IMR-90 (cell line): ENCODE measurements at regions not wholly inside any gene's neighbourhood (a gene's known extent, or its start where the extent isn't known, plus 50 kb on each side); places are given as distances from the start of the nearest gene placed in this dataset.

Experiments used
- ATAC-seq: fragments of 200-7000 bp; cut with Tn5 transposase; 2 replicates; pipeline ENCODE4 v1.9.1; 2020; ENCODE audit warnings: low read depth, mild to moderate bottlenecking, moderate library complexity
- BruUV-seq: library from RNA; stranded (reverse); fragments of 400-500 nt; replicated peaks from 2 replicates; lab custom pipeline; 2021; lab: Mats Ljungman, UMichigan
- CTCF ChIA-PET: fragments of 300-600 bp; formaldehyde crosslinking; extraction: SDS; loops from one replicate; lab custom pipeline; 2021; ENCODE audit warnings: antibody characterized with exemption; lab: Yijun Ruan, JAX
- POLR2A ChIA-PET: fragments of 300-600 bp; sonication (Branson Sonifier 250); formaldehyde crosslinking; loops from one replicate; lab custom pipeline; 2022; ENCODE audit warnings: antibody characterized with exemption; ENCODE audit not compliant: unreplicated experiment; lab: Charles Lee
- DNase-seq: peaks from one replicate; pipeline ENCODE4 v3.0.0; 2013
- H2AFZ ChIP-seq: replicated peaks from 2 replicates; pipeline ENCODE3; 2013; ENCODE audit warnings: low read length, mild to moderate bottlenecking; ENCODE audit not compliant: poor library complexity
- H2AK5ac ChIP-seq: 2 replicates; pipeline ENCODE4 v1.6.1; 2013; ENCODE audit warnings: low read depth, low read length, inconsistent platforms
- H2AK9ac ChIP-seq: replicated peaks from 2 replicates; pipeline ENCODE3; 2013; ENCODE audit warnings: mild to moderate bottlenecking, low read depth, low read length, moderate library complexity; ENCODE audit not compliant: poor library complexity
- H2BK120ac ChIP-seq: 2 replicates; pipeline ENCODE4 v1.6.1; 2013; ENCODE audit warnings: low read depth, low read length, inconsistent platforms
- H2BK15ac ChIP-seq: 3 replicates; pipeline ENCODE4 v1.6.1; 2013; ENCODE audit warnings: low read depth, low read length, inconsistent platforms
- H2BK20ac ChIP-seq: 2 replicates; pipeline ENCODE4 v1.6.1; 2013; ENCODE audit warnings: low read depth, mild to moderate bottlenecking, inconsistent platforms, low read length, moderate library complexity
- H2BK5ac ChIP-seq: 2 replicates; pipeline ENCODE4 v1.6.1; 2013; ENCODE audit warnings: mild to moderate bottlenecking, low read depth, low read length, inconsistent platforms; ENCODE audit not compliant: poor library complexity, severe bottlenecking
- H3K14ac ChIP-seq: replicated peaks from 2 replicates; pipeline ENCODE4 v1.6.1; 2013; ENCODE audit warnings: low read depth, low read length, inconsistent platforms
- H3K18ac ChIP-seq: 2 replicates; pipeline ENCODE4 v1.6.1; 2013; ENCODE audit warnings: low read depth, low read length, control low read depth
- H3K23ac ChIP-seq: 2 replicates; pipeline ENCODE4 v1.6.1; 2013; ENCODE audit warnings: low read depth, low read length, inconsistent platforms
- H3K27ac ChIP-seq: 2 replicates; pipeline ENCODE4 v1.5.1; 2013; ENCODE audit warnings: mild to moderate bottlenecking, control low read depth, low read length; ENCODE audit not compliant: insufficient read depth
- H3K27me3 ChIP-seq: 2 replicates; pipeline ENCODE4 v1.6.1; 2013; ENCODE audit warnings: low read length; ENCODE audit not compliant: control insufficient read depth, insufficient read depth
- H3K36me3 ChIP-seq: 2 replicates; pipeline ENCODE4 v1.6.1; 2013; ENCODE audit warnings: low read length, mixed read lengths; ENCODE audit not compliant: control insufficient read depth, insufficient read depth
- H3K4ac ChIP-seq: 2 replicates; pipeline ENCODE4 v1.6.1; 2013; ENCODE audit warnings: low read depth, low read length, inconsistent platforms
- H3K4me1 ChIP-seq: 2 replicates; pipeline ENCODE4 v1.6.1; 2013; ENCODE audit warnings: low read length, mixed read lengths; ENCODE audit not compliant: control insufficient read depth, insufficient read depth
- H3K4me2 ChIP-seq: 2 replicates; pipeline ENCODE4 v1.6.1; 2013; ENCODE audit warnings: low read depth, mild to moderate bottlenecking, control low read depth, low read length, moderate library complexity
- H3K4me3 ChIP-seq: 2 replicates; pipeline ENCODE4 v1.5.1; 2013; ENCODE audit warnings: low read depth, mild to moderate bottlenecking, control low read depth, low read length, moderate library complexity; ENCODE audit not compliant: insufficient read depth
- H3K56ac ChIP-seq: 2 replicates; pipeline ENCODE4 v1.6.1; 2013; ENCODE audit warnings: low read length, inconsistent platforms; ENCODE audit not compliant: insufficient read depth; ENCODE audit errors: extremely low read depth
- H3K79me1 ChIP-seq, 2 experiments: 2 replicates each; pipeline ENCODE4 v1.6.1; 2013; ENCODE audit warnings: low read length in 2 of 2, inconsistent platforms in 1 of 2, low read depth in 1 of 2
- H3K9ac ChIP-seq: 2 replicates; pipeline ENCODE4 v1.6.1; 2013; ENCODE audit warnings: low read depth, low read length, control low read depth
- H3K9me1 ChIP-seq: 2 replicates; pipeline ENCODE4 v1.6.1; 2013; ENCODE audit warnings: low read length, inconsistent platforms; ENCODE audit not compliant: insufficient read depth
- H3K9me3 ChIP-seq: 2 replicates; pipeline ENCODE4 v1.6.1; 2013; ENCODE audit warnings: low read length; ENCODE audit not compliant: control insufficient read depth, insufficient read depth
- H4K20me1 ChIP-seq: 2 replicates; pipeline ENCODE4 v1.6.1; 2013; ENCODE audit warnings: low read length, inconsistent platforms; ENCODE audit not compliant: insufficient read depth
- H4K5ac ChIP-seq: 2 replicates; pipeline ENCODE4 v1.6.1; 2013; ENCODE audit warnings: mild to moderate bottlenecking, low read depth, low read length, control low read depth
- H4K8ac ChIP-seq, 2 experiments: 2 replicates each; pipeline ENCODE4 v1.6.1; 2013; ENCODE audit warnings: low read depth in 2 of 2, low read length in 2 of 2, control low read depth in 1 of 2, inconsistent platforms in 1 of 2
- H4K91ac ChIP-seq: 2 replicates; pipeline ENCODE4 v1.6.1; 2013; ENCODE audit warnings: low read depth, low read length, inconsistent platforms; ENCODE audit not compliant: insufficient read depth
- BHLHE40 ChIP-seq: fragments of 150-350 bp; IDR thresholded peaks from 2 replicates; pipeline ENCODE4 v1.6.1; 2016; ENCODE audit warnings: mild to moderate bottlenecking, low read depth, low read length
- CEBPB ChIP-seq: IDR thresholded peaks from 2 replicates; pipeline ENCODE4 v1.6.1; 2012; ENCODE audit warnings: low read depth, low read length, improper control_type of control experiment
- CHD1 ChIP-seq: IDR thresholded peaks from 2 replicates; pipeline ENCODE4 v1.6.1; 2012; ENCODE audit warnings: low read depth, low read length, improper control_type of control experiment
- CTCF ChIP-seq: conservative IDR thresholded peaks from 2 replicates; pipeline ENCODE4 v1.5.1; 2012; ENCODE audit warnings: mild to moderate bottlenecking, low read depth, low read length, improper control_type of control experiment
- FOS ChIP-seq: fragments of 150-350 bp; IDR thresholded peaks from 2 replicates; pipeline ENCODE4 v1.6.1; 2016; ENCODE audit warnings: low read depth, low read length
- MAFK ChIP-seq: IDR thresholded peaks from 2 replicates; pipeline ENCODE4 v1.6.1; 2012; ENCODE audit warnings: low read depth, low read length, improper control_type of control experiment
- MAZ ChIP-seq: IDR thresholded peaks from 2 replicates; pipeline ENCODE4 v1.6.1; 2012; ENCODE audit warnings: low read depth, mild to moderate bottlenecking, low read length, improper control_type of control experiment, moderate library complexity, borderline replicate concordance
- MXI1 ChIP-seq: IDR thresholded peaks from 2 replicates; pipeline ENCODE4 v1.6.1; 2012; ENCODE audit warnings: low read depth, mild to moderate bottlenecking, low read length, moderate library complexity, borderline replicate concordance
- NFE2L2 ChIP-seq: fragments of 150-350 bp; IDR thresholded peaks from 2 replicates; pipeline ENCODE4 v1.6.1; 2016; ENCODE audit warnings: low read depth, mild to moderate bottlenecking, low read length
- POLR2A ChIP-seq: IDR thresholded peaks from 2 replicates; pipeline ENCODE4 v1.6.1; 2012; ENCODE audit warnings: mild to moderate bottlenecking, low read depth, low read length
- RAD21 ChIP-seq: IDR thresholded peaks from 2 replicates; pipeline ENCODE4 v1.6.1; 2012; ENCODE audit warnings: low read length, improper control_type of control experiment
- RCOR1 ChIP-seq: IDR thresholded peaks from 2 replicates; pipeline ENCODE4 v1.6.1; 2012; ENCODE audit warnings: mild to moderate bottlenecking, low read length, improper control_type of control experiment; ENCODE audit not compliant: insufficient replicate concordance
- RFX5 ChIP-seq: IDR thresholded peaks from 2 replicates; pipeline ENCODE4 v1.8.0; 2012; ENCODE audit warnings: low read depth, mild to moderate bottlenecking, low read length, moderate library complexity
- SMC3 ChIP-seq: fragments of 150-350 bp; IDR thresholded peaks from 2 replicates; pipeline ENCODE4 v1.6.1; 2016; ENCODE audit warnings: low read depth, mild to moderate bottlenecking, antibody characterized with exemption, low read length, moderate library complexity
- WGBS, 2 experiments: methylation state at CpG; one replicate each; pipeline versions ENCODE4 v1.1.5 to v1.1.7; 2013; ENCODE audit warnings: missing lambda C conversion rate in 2 of 2; ENCODE audit not compliant: insufficient read length in 1 of 2; ENCODE audit errors: extremely low coverage in 2 of 2; 5-methylcytosine and 5-hydroxymethylcytosine counted together
- dilution Hi-C: fragments of 300-500 bp; cut with HindIII; formaldehyde crosslinking; loops from one replicate; pipeline ENCODE4 v1.14.3; 2018; ENCODE audit warnings: low sequenced_read_pairs; ENCODE audit not compliant: unreplicated experiment
- in situ Hi-C: fragments of 300-500 bp; cut with MboI; formaldehyde crosslinking; loops from 3 replicates; pipeline ENCODE4 v1.14.3; 2019; ENCODE audit warnings: low sequenced_read_pairs, inconsistent platforms, mixed read lengths
- intact Hi-C: fragments of 100-400 bp; cut with micrococcal nuclease; formaldehyde crosslinking; loops from 2 replicates; pipeline ENCODE4 v1.10.0; 2022
- TF ChIP-seq, protein P1 (sequence below): fragments of 150-350 bp; IDR thresholded peaks from 2 replicates; pipeline ENCODE4 v1.6.1; 2016; ENCODE audit warnings: low read depth, mild to moderate bottlenecking, low read length, moderate library complexity, borderline replicate concordance
- TF ChIP-seq, protein P2 (sequence below): fragments of 150-350 bp; IDR thresholded peaks from 2 replicates; pipeline ENCODE4 v1.6.1; 2017; ENCODE audit warnings: mild to moderate bottlenecking, antibody characterized with exemption, low read length, low read depth

- dilution Hi-C loops (no loop called here), in situ Hi-C loops (no loop called here), intact Hi-C loops (no loop called here)
- Histone ChIP-seq H2AK5ac (no peak overlapping the region), H2BK15ac (no peak overlapping the region), H3K23ac (no peak overlapping the region), H3K4ac (no peak overlapping the region), H4K91ac (no peak overlapping the region), H3K4me1 (no peaks in the 10 kb centered on the region), H2BK5ac (no peak overlapping the region), H3K9ac (no peak overlapping the region), H2AK9ac (no peak overlapping the region), H3K4me3 (no peak overlapping the region), H3K36me3 (no peaks in the 10 kb centered on the region), H3K4me2 (no peak overlapping the region), H3K14ac (no peak overlapping the region), H3K56ac (no peak overlapping the region), H4K8ac (no peak overlapping the region), H2BK120ac (no peak overlapping the region), H3K27me3 (no peaks in the 10 kb centered on the region), H4K20me1 (no peaks in the 10 kb centered on the region), H3K27ac (no peak overlapping the region), H3K18ac (no peak overlapping the region), H2AFZ (no peak overlapping the region), H4K5ac (no peak overlapping the region), H3K79me1 (no peaks in the 10 kb centered on the region), H3K9me1 (no peaks in the 10 kb centered on the region), H3K9me3 (no peaks in the 10 kb centered on the region), H2BK20ac (no peak overlapping the region)
- BruUV-seq = no TSS peak
- no CpG with 5 or more reads among the region's 5 CpGs for WGBS, 2 experiments
- TF ChIP-seq RAD21 (no peak), FOS (no peak), CEBPB (no peak), NFE2L2 (no peak), MAFK (no peak), CTCF (no peak), MXI1 (no peak), SMC3 (no peak), POLR2A (no peak), BHLHE40 (no peak), MAZ (no peak), RFX5 (no peak), RCOR1 (no peak), CHD1 (no peak)
- TF ChIP-seq, protein P1, sequence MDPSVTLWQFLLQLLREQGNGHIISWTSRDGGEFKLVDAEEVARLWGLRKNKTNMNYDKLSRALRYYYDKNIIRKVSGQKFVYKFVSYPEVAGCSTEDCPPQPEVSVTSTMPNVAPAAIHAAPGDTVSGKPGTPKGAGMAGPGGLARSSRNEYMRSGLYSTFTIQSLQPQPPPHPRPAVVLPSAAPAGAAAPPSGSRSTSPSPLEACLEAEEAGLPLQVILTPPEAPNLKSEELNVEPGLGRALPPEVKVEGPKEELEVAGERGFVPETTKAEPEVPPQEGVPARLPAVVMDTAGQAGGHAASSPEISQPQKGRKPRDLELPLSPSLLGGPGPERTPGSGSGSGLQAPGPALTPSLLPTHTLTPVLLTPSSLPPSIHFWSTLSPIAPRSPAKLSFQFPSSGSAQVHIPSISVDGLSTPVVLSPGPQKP = no peak
- TF ChIP-seq, protein P2, sequence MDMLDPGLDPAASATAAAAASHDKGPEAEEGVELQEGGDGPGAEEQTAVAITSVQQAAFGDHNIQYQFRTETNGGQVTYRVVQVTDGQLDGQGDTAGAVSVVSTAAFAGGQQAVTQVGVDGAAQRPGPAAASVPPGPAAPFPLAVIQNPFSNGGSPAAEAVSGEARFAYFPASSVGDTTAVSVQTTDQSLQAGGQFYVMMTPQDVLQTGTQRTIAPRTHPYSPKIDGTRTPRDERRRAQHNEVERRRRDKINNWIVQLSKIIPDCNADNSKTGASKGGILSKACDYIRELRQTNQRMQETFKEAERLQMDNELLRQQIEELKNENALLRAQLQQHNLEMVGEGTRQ = no peak
- DNase-seq = no peak
- CTCF ChIA-PET = no interaction called here
- no peak for ATAC-seq
- POLR2A ChIA-PET = no interaction called here
Measured at GRCh38 chr18:43606795-43607194, 329.5 kb upstream of the SYT4 start.
